ENCODE measurements at regions not wholly inside any gene's neighbourhood (a gene's known extent, or its start where the extent isn't known, plus 50 kb on each side); places are given as distances from the start of the nearest gene placed in this dataset.

DNA sequence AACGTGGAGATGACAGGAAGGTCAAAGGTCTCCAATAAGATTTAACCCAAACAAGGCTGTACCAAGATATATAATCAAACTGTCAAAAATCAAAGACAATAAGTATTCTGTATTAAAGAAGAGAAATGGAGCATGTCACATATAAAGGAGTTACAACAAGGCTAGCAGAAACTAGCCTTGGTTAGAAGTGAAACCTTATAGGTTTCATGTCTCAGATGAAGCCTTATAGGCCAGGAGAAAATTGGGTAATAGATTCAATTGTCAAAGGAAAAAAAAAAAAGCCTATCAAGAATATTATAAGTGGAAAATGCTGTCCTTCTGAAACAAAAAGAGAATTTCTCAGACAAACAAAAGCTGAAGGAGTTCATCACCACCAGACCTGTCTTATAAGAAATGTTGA lies 419.4 kb downstream of the CDH11 start:
- TF ChIP-seq, protein P1, sequence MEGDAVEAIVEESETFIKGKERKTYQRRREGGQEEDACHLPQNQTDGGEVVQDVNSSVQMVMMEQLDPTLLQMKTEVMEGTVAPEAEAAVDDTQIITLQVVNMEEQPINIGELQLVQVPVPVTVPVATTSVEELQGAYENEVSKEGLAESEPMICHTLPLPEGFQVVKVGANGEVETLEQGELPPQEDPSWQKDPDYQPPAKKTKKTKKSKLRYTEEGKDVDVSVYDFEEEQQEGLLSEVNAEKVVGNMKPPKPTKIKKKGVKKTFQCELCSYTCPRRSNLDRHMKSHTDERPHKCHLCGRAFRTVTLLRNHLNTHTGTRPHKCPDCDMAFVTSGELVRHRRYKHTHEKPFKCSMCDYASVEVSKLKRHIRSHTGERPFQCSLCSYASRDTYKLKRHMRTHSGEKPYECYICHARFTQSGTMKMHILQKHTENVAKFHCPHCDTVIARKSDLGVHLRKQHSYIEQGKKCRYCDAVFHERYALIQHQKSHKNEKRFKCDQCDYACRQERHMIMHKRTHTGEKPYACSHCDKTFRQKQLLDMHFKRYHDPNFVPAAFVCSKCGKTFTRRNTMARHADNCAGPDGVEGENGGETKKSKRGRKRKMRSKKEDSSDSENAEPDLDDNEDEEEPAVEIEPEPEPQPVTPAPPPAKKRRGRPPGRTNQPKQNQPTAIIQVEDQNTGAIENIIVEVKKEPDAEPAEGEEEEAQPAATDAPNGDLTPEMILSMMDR (conservative IDR thresholded peaks at IDR 0.05), result no peak
- no peak for TF ChIP-seq ZFX (IDR thresholded peaks at IDR 0.05)

Data from C4-2B (cell line).